Ishikawa (cell line): ENCODE measurements at regions not wholly inside any gene's neighbourhood (a gene's known extent, or its start where the extent isn't known, plus 50 kb on each side); places are given as distances from the start of the nearest gene placed in this dataset.

Source experiments
- CEBPB ChIP-seq: IDR thresholded peaks from 2 replicates; pipeline ENCODE4 v1.6.1; 2012
- CREB1 ChIP-seq: IDR thresholded peaks from 2 replicates; pipeline ENCODE4 v1.6.1; 2012; ENCODE audit warnings: low read depth
- EGR1 ChIP-seq: IDR thresholded peaks from 2 replicates; pipeline ENCODE4 v1.6.1; 2012
- EP300 ChIP-seq: IDR thresholded peaks from 2 replicates; pipeline ENCODE4 v1.6.1; 2012; ENCODE audit warnings: borderline replicate concordance
- FOXM1 ChIP-seq: IDR thresholded peaks from 2 replicates; pipeline ENCODE4 v1.6.1; 2012; ENCODE audit warnings: low read depth, borderline replicate concordance
- NFIC ChIP-seq: IDR thresholded peaks from 2 replicates; pipeline ENCODE4 v1.6.1; 2012
- RAD21 ChIP-seq: IDR thresholded peaks from 2 replicates; pipeline ENCODE4 v1.6.1; 2012; ENCODE audit warnings: low read depth
- TAF1 ChIP-seq: IDR thresholded peaks from 2 replicates; pipeline ENCODE4 v1.6.1; 2012; ENCODE audit warnings: low read depth, mild to moderate bottlenecking
- TCF12 ChIP-seq: IDR thresholded peaks from 2 replicates; pipeline ENCODE4 v1.6.1; 2012; ENCODE audit warnings: low read depth
- TEAD4 ChIP-seq: IDR thresholded peaks from 2 replicates; pipeline ENCODE4 v1.6.1; 2012
- YY1 ChIP-seq: IDR thresholded peaks from 2 replicates; pipeline ENCODE4 v1.6.1; 2012; ENCODE audit warnings: low read depth
- ZBTB7A ChIP-seq: IDR thresholded peaks from 2 replicates; pipeline ENCODE4 v1.6.1; 2012; ENCODE audit warnings: low read depth
- TF ChIP-seq, protein P1 (sequence below): IDR thresholded peaks from 2 replicates; pipeline ENCODE4 v1.6.1; 2012
- TF ChIP-seq, protein P2 (sequence below): IDR thresholded peaks from 2 replicates; pipeline ENCODE4 v1.6.1; 2012
- TF ChIP-seq, protein P3 (sequence below): IDR thresholded peaks from 2 replicates; pipeline ENCODE4 v1.6.1; 2012; ENCODE audit warnings: low read depth, mild to moderate bottlenecking

DNA sequence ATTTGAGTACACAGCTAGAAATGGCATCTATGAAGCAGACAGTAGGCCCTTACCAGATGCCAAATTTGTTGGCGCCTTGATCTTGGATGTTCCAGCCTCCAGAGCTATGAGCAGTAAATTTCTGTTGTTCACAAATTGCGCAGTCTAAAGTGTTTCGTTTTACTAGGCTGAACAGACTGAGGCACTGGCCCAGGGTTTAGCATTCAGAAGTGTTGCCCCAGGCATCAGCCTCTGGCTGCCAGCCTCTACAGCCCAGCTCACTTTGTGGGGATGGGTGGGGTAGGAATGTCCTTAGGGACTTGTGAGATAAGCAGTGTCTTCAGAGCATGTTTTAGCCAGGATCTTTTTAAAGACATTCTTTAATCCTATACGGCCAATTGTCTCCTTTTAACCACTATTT is 51.5 kb upstream of the MGAT5 start:
- TF ChIP-seq CREB1 (no peak), TAF1 (no peak), TCF12 (no peak), RAD21 (no peak), TEAD4 (no peak), EP300 (no peak), CEBPB (no peak), EGR1 (no peak), ZBTB7A (no peak), FOXM1 (no peak), NFIC (no peak), YY1 (no peak)
- TF ChIP-seq, protein P1, sequence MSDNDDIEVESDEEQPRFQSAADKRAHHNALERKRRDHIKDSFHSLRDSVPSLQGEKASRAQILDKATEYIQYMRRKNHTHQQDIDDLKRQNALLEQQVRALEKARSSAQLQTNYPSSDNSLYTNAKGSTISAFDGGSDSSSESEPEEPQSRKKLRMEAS: no peak
- TF ChIP-seq, protein P2, sequence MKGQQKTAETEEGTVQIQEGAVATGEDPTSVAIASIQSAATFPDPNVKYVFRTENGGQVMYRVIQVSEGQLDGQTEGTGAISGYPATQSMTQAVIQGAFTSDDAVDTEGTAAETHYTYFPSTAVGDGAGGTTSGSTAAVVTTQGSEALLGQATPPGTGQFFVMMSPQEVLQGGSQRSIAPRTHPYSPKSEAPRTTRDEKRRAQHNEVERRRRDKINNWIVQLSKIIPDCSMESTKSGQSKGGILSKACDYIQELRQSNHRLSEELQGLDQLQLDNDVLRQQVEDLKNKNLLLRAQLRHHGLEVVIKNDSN: no peak
- TF ChIP-seq, protein P3, sequence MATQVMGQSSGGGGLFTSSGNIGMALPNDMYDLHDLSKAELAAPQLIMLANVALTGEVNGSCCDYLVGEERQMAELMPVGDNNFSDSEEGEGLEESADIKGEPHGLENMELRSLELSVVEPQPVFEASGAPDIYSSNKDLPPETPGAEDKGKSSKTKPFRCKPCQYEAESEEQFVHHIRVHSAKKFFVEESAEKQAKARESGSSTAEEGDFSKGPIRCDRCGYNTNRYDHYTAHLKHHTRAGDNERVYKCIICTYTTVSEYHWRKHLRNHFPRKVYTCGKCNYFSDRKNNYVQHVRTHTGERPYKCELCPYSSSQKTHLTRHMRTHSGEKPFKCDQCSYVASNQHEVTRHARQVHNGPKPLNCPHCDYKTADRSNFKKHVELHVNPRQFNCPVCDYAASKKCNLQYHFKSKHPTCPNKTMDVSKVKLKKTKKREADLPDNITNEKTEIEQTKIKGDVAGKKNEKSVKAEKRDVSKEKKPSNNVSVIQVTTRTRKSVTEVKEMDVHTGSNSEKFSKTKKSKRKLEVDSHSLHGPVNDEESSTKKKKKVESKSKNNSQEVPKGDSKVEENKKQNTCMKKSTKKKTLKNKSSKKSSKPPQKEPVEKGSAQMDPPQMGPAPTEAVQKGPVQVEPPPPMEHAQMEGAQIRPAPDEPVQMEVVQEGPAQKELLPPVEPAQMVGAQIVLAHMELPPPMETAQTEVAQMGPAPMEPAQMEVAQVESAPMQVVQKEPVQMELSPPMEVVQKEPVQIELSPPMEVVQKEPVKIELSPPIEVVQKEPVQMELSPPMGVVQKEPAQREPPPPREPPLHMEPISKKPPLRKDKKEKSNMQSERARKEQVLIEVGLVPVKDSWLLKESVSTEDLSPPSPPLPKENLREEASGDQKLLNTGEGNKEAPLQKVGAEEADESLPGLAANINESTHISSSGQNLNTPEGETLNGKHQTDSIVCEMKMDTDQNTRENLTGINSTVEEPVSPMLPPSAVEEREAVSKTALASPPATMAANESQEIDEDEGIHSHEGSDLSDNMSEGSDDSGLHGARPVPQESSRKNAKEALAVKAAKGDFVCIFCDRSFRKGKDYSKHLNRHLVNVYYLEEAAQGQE: no peak

DNA sequence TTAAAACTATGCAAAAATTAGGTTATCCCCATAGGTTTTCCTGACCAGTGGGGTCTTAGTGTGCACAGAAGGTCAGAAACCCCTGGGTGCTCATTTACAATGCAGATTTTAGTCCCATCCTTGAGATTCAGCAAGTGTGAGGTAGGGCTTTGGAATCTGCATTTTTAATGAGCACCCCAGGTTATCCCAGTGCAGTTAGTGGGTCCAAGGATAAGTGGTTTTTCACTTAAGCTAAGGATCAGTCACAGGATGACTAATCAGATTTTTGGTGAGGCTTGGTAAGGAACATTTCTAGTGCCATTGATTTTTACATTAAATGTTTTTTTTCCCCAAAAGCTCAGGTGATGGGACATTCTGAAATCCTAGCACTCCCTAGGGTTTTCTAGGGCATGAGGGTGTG is 50.7 kb upstream of the MGAT5 start:
- no peak for TF ChIP-seq ZBTB7A
- no peak for TF ChIP-seq CEBPB
- no peak for TF ChIP-seq TCF12
- no peak for TF ChIP-seq RAD21
- no peak for TF ChIP-seq TAF1
- TF ChIP-seq, protein P1: no peak
- TF ChIP-seq NFIC: no peak
- no peak for TF ChIP-seq EGR1
- TF ChIP-seq, protein P3: no peak
- no peak for TF ChIP-seq EP300
- TF ChIP-seq TEAD4: no peak
- TF ChIP-seq FOXM1: no peak
- no peak for TF ChIP-seq YY1
- no peak for TF ChIP-seq CREB1
- TF ChIP-seq, protein P2: no peak
